Uterus (tissue), 3 donors: ENCODE measurements at regions not wholly inside any gene's neighbourhood (a gene's known extent, or its start where the extent isn't known, plus 50 kb on each side); places are given as distances from the start of the nearest gene placed in this dataset.

Source experiments
- DNase-seq, 2 donors: peaks; one replicate each; pipeline ENCODE4 v3.0.0-alpha.2; 2019 to 2020
- H3K27ac ChIP-seq, 2 donors: fragments of 200-600 bp; sonication (generic); 1 replicate in 1 of 2; 2 replicates in 1 of 2; pipeline ENCODE4 v1.5.1; 2016 to 2018
- H3K27me3 ChIP-seq, 2 donors: fragments of 200-600 bp; sonication (generic); one replicate each; pipeline ENCODE4 v1.5.1; 2018 to 2019; ENCODE audit warnings: control low read depth in 1 of 2
- H3K36me3 ChIP-seq, 2 donors: fragments of 200-600 bp; sonication (generic); one replicate each; pipeline ENCODE4 v1.5.1; 2019; ENCODE audit warnings: control low read depth in 1 of 2
- H3K4me1 ChIP-seq, 2 donors: fragments of 200-600 bp; sonication (generic); one replicate each; pipeline ENCODE4 v1.5.1; 2018 to 2019; ENCODE audit warnings: control low read depth in 1 of 2
- H3K4me3 ChIP-seq, 2 donors: fragments of 200-600 bp; sonication (generic); 1 replicate in 1 of 2; 2 replicates in 1 of 2; pipeline ENCODE4 v1.5.1; 2018 to 2019; ENCODE audit warnings: mild to moderate bottlenecking in 1 of 2
- H3K9me3 ChIP-seq, 2 donors: fragments of 200-600 bp; sonication (generic); one replicate each; pipeline ENCODE4 v1.5.1; 2019; ENCODE audit warnings: control low read depth in 1 of 2
- CTCF ChIP-seq, 4 experiments: fragments of 200-600 bp in 2 of 4; fragments of 450-650 bp in 2 of 4; sonication (generic) in 2 of 4; IDR thresholded peaks; one replicate each; pipeline ENCODE4 v1.5.1; 2016 to 2019; ENCODE audit warnings: antibody characterized with exemption in 4 of 4, mild to moderate bottlenecking in 2 of 4, moderate library complexity in 1 of 4
- POLR2A ChIP-seq, 2 donors: fragments of 450-650 bp; IDR thresholded peaks; one replicate each; pipeline ENCODE4 v1.6.1; 2016; ENCODE audit warnings: antibody characterized with exemption in 2 of 2, mild to moderate bottlenecking in 1 of 2, moderate library complexity in 1 of 2
- intact Hi-C: fragments of 100-400 bp; cut with DNase I; formaldehyde crosslinking; loops from one replicate; pipeline ENCODE4 v1.15.1; 2023; ENCODE audit warnings: low total_unique reads
- donor health status: DM: yes; HTN: yes; CAD: no.

- no peaks in the 10 kb centered on the region for H3K4me1 ChIP-seq
- TF ChIP-seq POLR2A (IDR thresholded peaks at IDR 0.05) (no peak), CTCF (IDR thresholded peaks at IDR 0.05) (no peak)
- H3K9me3 ChIP-seq = no peaks in the 10 kb centered on the region
- no peak overlapping the region for H3K4me3 ChIP-seq
- no peak overlapping the region for H3K27ac ChIP-seq
- no peaks in the 10 kb centered on the region for H3K36me3 ChIP-seq
- intact Hi-C loops = no loop called here
- H3K27me3 ChIP-seq = no peaks in the 10 kb centered on the region
- DNase-seq = no peak
These were observed 712.7 kb downstream of the UQCRFS1 start for GRCh38 chr19:28500296-28500695.

- no peaks in the 10 kb centered on the region for H3K27me3 ChIP-seq
- H3K4me3 ChIP-seq = no peak overlapping the region
- H3K36me3 ChIP-seq = no peaks in the 10 kb centered on the region
- H3K27ac ChIP-seq = no peak overlapping the region
- DNase-seq = no peak
- H3K9me3 ChIP-seq = no peaks in the 10 kb centered on the region
- intact Hi-C loops = no loop called here
- no peak for TF ChIP-seq POLR2A (IDR thresholded peaks at IDR 0.05)
- no peak for TF ChIP-seq CTCF (IDR thresholded peaks at IDR 0.05)
- no peaks in the 10 kb centered on the region for H3K4me1 ChIP-seq
These were observed 714.5 kb downstream of the UQCRFS1 start for GRCh38 chr19:28498404-28498976.

- Histone ChIP-seq H3K36me3 (no peaks in the 10 kb centered on the region), H3K27ac (no peak overlapping the region), H3K27me3 (no peaks in the 10 kb centered on the region), H3K4me1 (no peaks in the 10 kb centered on the region), H3K4me3 (no peak overlapping the region), H3K9me3 (no peaks in the 10 kb centered on the region)
- no peak for DNase-seq
- TF ChIP-seq CTCF (IDR thresholded peaks at IDR 0.05) (no peak), POLR2A (IDR thresholded peaks at IDR 0.05) (no peak)
- intact Hi-C loops = no loop called here
These were observed 715.1 kb downstream of the UQCRFS1 start for GRCh38 chr19:28497887-28498286.

- H3K4me3 ChIP-seq = no peak overlapping the region
- DNase-seq = no peak
- H3K27ac ChIP-seq = no peak overlapping the region
- H3K9me3 ChIP-seq = no peaks in the 10 kb centered on the region
- no peaks in the 10 kb centered on the region for H3K27me3 ChIP-seq
- TF ChIP-seq POLR2A (IDR thresholded peaks at IDR 0.05) (no peak), CTCF (IDR thresholded peaks at IDR 0.05) (no peak)
- H3K4me1 ChIP-seq = no peaks in the 10 kb centered on the region
- intact Hi-C loops = no loop called here
- H3K36me3 ChIP-seq = no peaks in the 10 kb centered on the region
These were observed 715.8 kb downstream of the UQCRFS1 start for GRCh38 chr19:28497137-28497536.

GRCh38 chr19:28495046-28495445, 717.9 kb downstream of the UQCRFS1 start:
- TF ChIP-seq CTCF (IDR thresholded peaks at IDR 0.05) (no peak), POLR2A (IDR thresholded peaks at IDR 0.05) (no peak)
- no peaks in the 10 kb centered on the region for H3K4me1 ChIP-seq
- no peaks in the 10 kb centered on the region for H3K36me3 ChIP-seq
- no peaks in the 10 kb centered on the region for H3K27me3 ChIP-seq
- intact Hi-C loops = no loop called here
- no peak overlapping the region for H3K4me3 ChIP-seq
- no peak overlapping the region for H3K27ac ChIP-seq
- no peak for DNase-seq
- no peaks in the 10 kb centered on the region for H3K9me3 ChIP-seq
